SK-N-SH treated with all-trans-retinoic acid at 6 μM for 48 hours (cell line): ENCODE measurements at regions not wholly inside any gene's neighbourhood (a gene's known extent, or its start where the extent isn't known, plus 50 kb on each side); places are given as distances from the start of the nearest gene placed in this dataset.

ENCODE experiments used
- ATAC-seq: fragments of 200-7000 bp; cut with Tn5 transposase; 3 replicates; pipeline ENCODE4 v1.9.1; 2020; ENCODE audit warnings: mild to moderate bottlenecking, moderate library complexity
- BACH2 ChIP-seq: fragments of 250-450 bp; sonication (Bioruptor Pico); IDR thresholded peaks from 2 replicates; pipeline ENCODE4 v1.9.0; 2021; ENCODE audit warnings: mild to moderate bottlenecking, borderline replicate concordance
- CSDC2 ChIP-seq: fragments of 250-450 bp; sonication (Bioruptor Pico); IDR thresholded peaks from 2 replicates; pipeline ENCODE4 v1.5.0; 2020; ENCODE audit warnings: mild to moderate bottlenecking, moderate library complexity
- CSRNP3 ChIP-seq: fragments of 250-450 bp; sonication (Bioruptor Pico); IDR thresholded peaks from 2 replicates; pipeline ENCODE4 v1.5.1; 2021; ENCODE audit warnings: mild to moderate bottlenecking, moderate library complexity
- GLIS3 ChIP-seq: fragments of 250-450 bp; sonication (Bioruptor Pico); IDR thresholded peaks from 2 replicates; pipeline ENCODE4 v1.5.0; 2020; ENCODE audit warnings: mild to moderate bottlenecking, moderate library complexity
- OSR1 ChIP-seq: fragments of 250-450 bp; sonication (Bioruptor Pico); IDR thresholded peaks from 2 replicates; pipeline ENCODE4 v1.8.0; 2022; ENCODE audit warnings: moderate library complexity, mild to moderate bottlenecking, inconsistent platforms
- PATZ1 ChIP-seq: fragments of 250-450 bp; sonication (Bioruptor Pico); IDR thresholded peaks from 2 replicates; pipeline ENCODE4 v1.8.0; 2020; ENCODE audit warnings: mild to moderate bottlenecking, moderate library complexity, borderline replicate concordance
- POU6F1 ChIP-seq: fragments of 250-450 bp; sonication (Bioruptor Pico); IDR thresholded peaks from 2 replicates; pipeline ENCODE4 v1.8.0; 2021; ENCODE audit warnings: low read depth, mild to moderate bottlenecking, moderate library complexity, borderline replicate concordance
- PPARA ChIP-seq: fragments of 250-450 bp; sonication (Bioruptor Pico); IDR thresholded peaks from 2 replicates; pipeline ENCODE4 v1.5.0; 2020; ENCODE audit warnings: mild to moderate bottlenecking, borderline replicate concordance
- SNAI2 ChIP-seq: fragments of 250-450 bp; sonication (Bioruptor Pico); IDR thresholded peaks from 2 replicates; pipeline ENCODE4 v1.5.0; 2020; ENCODE audit warnings: mild to moderate bottlenecking, moderate library complexity
- TCF4 ChIP-seq: fragments of 250-450 bp; sonication (Bioruptor Pico); IDR thresholded peaks from 2 replicates; pipeline ENCODE4 v1.8.0; 2021; ENCODE audit warnings: mild to moderate bottlenecking, moderate library complexity, borderline replicate concordance
- TOX ChIP-seq: fragments of 250-450 bp; sonication (Bioruptor Pico); IDR thresholded peaks from 2 replicates; pipeline ENCODE4 v1.8.0; 2021; ENCODE audit warnings: mild to moderate bottlenecking, moderate library complexity, borderline replicate concordance
- TSHZ2 ChIP-seq: fragments of 250-450 bp; sonication (Bioruptor Pico); IDR thresholded peaks from 2 replicates; pipeline ENCODE4 v1.5.0; 2020; ENCODE audit warnings: mild to moderate bottlenecking, moderate library complexity
- ZFP3 ChIP-seq: fragments of 250-450 bp; sonication (Bioruptor Pico); IDR thresholded peaks from 2 replicates; pipeline ENCODE4 v1.5.0; 2020; ENCODE audit warnings: mild to moderate bottlenecking, moderate library complexity
- ZFP30 ChIP-seq: fragments of 450-650 bp; formaldehyde crosslinking; IDR thresholded peaks from 2 replicates; pipeline ENCODE4 v1.5.0; 2022; ENCODE audit warnings: mild to moderate bottlenecking, moderate library complexity
- ZNF70 ChIP-seq: fragments of 450-650 bp; formaldehyde crosslinking; IDR thresholded peaks from 2 replicates; pipeline ENCODE4 v1.5.0; 2020; ENCODE audit warnings: mild to moderate bottlenecking, moderate library complexity
- ZNF8 ChIP-seq: fragments of 450-650 bp; formaldehyde crosslinking; IDR thresholded peaks from 2 replicates; pipeline ENCODE4 v1.5.0; 2020; ENCODE audit warnings: mild to moderate bottlenecking, moderate library complexity

GRCh38 chr9:107546859-107547258, 57.3 kb upstream of the KLF4 start:
- ATAC-seq = no peak
- TF ChIP-seq GLIS3 (no peak), ZNF70 (CRISPR knock-in tag) (no peak), POU6F1 (CRISPR knock-in tag) (no peak), ZFP3 (CRISPR knock-in tag) (no peak), CSRNP3 (CRISPR knock-in tag) (no peak), BACH2 (CRISPR knock-in tag) (no peak), PATZ1 (no peak), CSDC2 (CRISPR knock-in tag) (no peak), OSR1 (CRISPR knock-in tag) (no peak), TSHZ2 (CRISPR knock-in tag) (no peak), SNAI2 (CRISPR knock-in tag) (no peak), TCF4 (CRISPR knock-in tag) (no peak), TOX (CRISPR knock-in tag) (no peak)

- ATAC-seq = no peak
- TF ChIP-seq SNAI2 (CRISPR knock-in tag) (no peak), PPARA (CRISPR knock-in tag) (no peak), OSR1 (CRISPR knock-in tag) (no peak), ZFP30 (CRISPR knock-in tag) (no peak), PATZ1 (no peak)
Observed at GRCh38 chr9:107545036-107545435, 55.5 kb upstream of the KLF4 start.

GRCh38 chr9:107542411-107543157, 53.0 kb upstream of the KLF4 start:
- no peak for ATAC-seq

More at GRCh38 chr9:107542411-107543157, 53.0 kb upstream of the KLF4 start:
- no peak for TF ChIP-seq SNAI2 (CRISPR knock-in tag)
- no peak for TF ChIP-seq OSR1 (CRISPR knock-in tag)
- TF ChIP-seq PATZ1 = no peak
- no peak for TF ChIP-seq ZNF8 (CRISPR knock-in tag)
- TF ChIP-seq, all 23 proteins: peak for 0
